ENCODE measurements at regions not wholly inside any gene's neighbourhood (a gene's known extent, or its start where the extent isn't known, plus 50 kb on each side); places are given as distances from the start of the nearest gene placed in this dataset.
"Not testable (repeated sequence)": the region's sequence is repeated elsewhere in the genome, so short reads cannot be mapped to it uniquely, and the experiment has no call there.

GRCh38 chr5:52024359-52024758 is 641.1 kb downstream of the ISL1 start:
- DNase-seq: no peak

- not testable (repeated sequence) for DNase-seq
These were observed 646.6 kb downstream of the ISL1 start for GRCh38 chr5:52029836-52030235.

DNA sequence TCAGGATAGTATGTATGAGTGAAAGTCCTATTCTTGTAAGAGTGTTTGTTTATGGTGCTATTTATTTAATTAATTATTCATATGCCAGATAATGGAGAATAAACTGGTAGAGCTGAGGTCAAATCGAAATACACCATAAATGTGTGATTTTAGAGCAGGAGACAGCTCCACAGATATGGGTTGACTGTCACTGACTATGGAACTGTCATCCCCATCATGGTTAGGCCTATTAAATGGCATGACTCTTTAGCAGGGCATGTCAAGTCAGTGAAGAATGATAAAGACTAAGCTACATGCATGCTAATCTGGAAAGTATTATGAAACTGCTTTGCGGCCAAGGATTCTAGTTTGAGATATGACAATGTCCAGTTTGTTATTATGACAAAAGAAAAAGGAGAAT is 658.6 kb downstream of the ISL1 start:
- DNase-seq: no peak

DNA sequence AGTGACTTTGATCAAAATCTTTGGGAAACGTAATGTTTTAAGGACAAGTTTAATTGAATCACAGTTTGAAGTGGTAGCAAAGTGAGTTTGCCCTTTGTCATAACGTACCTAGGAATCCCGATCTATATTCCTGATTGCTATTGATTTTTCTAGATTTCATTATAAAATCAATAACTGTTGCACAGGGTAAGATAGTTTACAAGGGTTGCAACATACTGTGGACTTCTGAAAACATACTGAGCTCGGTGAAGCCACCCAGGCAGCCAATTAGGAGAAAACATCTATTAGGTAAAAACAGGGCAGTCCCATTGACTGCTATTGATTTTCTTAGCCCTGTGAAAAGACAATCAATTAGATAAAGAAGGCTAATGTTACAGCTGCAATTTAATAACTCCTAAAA is 659.9 kb downstream of the ISL1 start:
- no peak for DNase-seq

- no peak for DNase-seq
These were observed 660.3 kb downstream of the ISL1 start for GRCh38 chr5:52043543-52043942.

DNA sequence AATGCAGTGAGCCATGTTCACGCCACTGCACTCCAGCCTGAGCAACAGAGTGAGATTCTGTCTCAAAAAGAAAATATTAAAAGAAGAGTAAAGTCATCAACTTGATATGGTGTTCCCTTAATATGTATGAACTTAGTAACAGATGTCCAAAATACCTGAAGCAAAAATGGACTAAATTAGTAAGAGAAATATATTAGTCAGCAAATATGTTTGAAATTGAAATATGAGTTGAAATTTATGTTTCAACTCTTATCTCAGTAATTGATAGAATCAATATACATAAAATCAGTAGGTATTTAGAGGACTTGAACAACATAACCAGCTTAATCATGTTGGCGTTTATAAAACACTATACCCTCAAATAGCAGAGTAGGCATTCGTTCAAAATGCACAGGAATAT is 668.5 kb downstream of the ISL1 start:
- no peak for DNase-seq

GRCh38 chr5:52063186-52063585 is 679.9 kb downstream of the ISL1 start:
- DNase-seq: no peak

DNA sequence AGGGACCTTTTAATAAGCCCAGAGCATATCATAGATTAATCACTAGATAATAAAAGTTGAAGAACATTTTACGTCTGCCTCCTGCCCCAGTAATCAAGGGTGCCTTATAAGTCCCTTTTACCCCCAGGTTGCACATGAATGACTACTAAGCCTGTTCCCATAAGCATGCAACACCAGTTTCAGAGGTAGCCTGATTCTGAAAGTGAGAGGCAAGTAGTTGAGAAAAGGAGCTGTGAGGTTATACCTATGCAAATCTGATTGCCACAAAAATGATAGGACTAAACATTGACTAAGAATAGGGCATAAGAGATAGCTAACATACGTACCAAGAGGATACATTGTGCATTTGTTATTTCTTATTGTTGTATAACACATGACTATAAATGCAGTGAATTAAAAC is 681.9 kb downstream of the ISL1 start:
- DNase-seq: no peak

- no peak for DNase-seq
These were observed 686.7 kb downstream of the ISL1 start for GRCh38 chr5:52069997-52070396.

GRCh38 chr5:52073993-52074689 is 690.9 kb downstream of the ISL1 start:
- no peak for DNase-seq

DNA sequence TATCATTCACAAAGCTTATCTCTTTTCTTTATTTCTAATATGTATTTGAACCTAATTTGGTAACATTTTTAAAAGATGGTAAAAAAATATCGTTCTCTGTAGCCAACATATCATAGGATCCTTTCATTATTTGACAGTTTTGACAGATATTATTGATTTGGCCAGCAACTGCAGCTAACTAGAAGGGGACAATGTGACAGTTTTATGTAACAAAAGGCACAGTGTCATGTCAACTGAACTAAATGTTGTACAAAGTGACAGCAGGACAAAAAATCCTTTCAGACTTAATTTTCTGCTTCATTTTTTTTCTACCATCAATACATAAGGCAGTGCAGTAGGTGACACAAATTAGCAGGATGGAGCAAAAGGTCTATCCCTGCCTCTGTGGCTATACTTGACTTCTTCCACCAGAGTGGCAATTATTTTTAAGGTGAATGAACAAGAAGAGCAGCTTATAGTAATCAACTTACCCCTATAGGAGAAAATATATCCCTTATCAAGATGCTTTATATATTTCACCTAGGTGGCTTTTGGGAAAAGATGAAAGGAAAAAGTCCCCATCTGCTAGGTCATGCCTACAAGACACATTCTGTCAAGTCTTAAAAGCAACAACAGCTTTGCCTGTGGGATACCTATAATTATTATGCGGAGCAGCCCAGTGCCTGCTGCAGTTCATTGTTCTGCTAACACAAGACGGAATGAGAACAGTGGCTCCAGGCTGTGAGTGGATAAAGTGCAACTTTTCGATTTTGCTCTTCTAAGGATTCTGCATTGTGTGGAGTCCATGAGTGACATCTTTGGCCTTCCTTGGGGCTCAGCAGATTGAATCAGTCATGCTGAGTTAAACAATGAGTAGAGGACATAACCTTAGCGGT is 694.9 kb downstream of the ISL1 start:
- DNase-seq: no peak

- not testable (repeated sequence) for DNase-seq
These were observed 685.4 kb upstream of the ITGA1 start for GRCh38 chr5:52102311-52102710.

GRCh38 chr5:52107210-52107905 is 680.4 kb upstream of the ITGA1 start:
- DNase-seq: no peak

DNA sequence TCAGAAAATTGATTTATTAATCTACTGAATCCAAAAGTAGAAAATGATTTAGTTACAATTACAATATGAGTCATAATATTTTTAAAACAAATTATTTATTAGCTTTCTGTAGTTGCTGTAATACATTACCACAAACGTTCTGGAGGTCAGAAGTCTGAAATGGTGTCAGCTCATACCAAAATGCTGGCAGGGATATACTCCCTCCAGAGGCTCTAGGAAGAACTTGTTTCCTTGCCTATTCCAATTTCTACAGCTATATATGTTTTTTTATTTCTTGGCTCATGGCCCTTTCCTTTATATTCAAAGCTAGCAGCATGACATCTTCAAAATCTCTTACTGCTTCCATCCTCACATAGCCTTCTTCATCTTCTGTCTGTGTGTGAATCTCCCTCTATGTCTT is 667.9 kb upstream of the ITGA1 start:
- no peak for DNase-seq

DNA sequence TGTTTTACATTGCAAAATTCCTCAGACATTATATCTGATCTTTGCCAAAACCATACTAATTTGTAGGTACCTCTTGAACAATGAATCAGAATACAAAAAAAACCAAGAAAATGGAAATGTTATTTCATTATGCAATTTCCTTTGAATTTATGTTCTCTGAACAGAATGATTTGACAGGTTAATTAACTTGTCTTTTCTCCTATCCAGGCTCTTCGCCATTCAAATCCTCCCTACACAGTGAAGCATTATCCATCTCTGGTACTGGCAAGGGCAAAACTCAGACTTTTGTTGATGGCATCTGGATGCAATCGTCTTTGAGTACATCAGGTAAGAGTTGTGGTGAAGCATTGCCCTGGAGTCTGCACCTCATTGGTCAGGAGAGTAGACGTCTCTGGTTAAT is 655.7 kb upstream of the ITGA1 start:
- no peak for DNase-seq

GRCh38 chr5:52134013-52134650 is 653.6 kb upstream of the ITGA1 start:
- DNase-seq: no peak

- no peak for DNase-seq
These were observed 647.7 kb upstream of the ITGA1 start for GRCh38 chr5:52139888-52140615.

DNA sequence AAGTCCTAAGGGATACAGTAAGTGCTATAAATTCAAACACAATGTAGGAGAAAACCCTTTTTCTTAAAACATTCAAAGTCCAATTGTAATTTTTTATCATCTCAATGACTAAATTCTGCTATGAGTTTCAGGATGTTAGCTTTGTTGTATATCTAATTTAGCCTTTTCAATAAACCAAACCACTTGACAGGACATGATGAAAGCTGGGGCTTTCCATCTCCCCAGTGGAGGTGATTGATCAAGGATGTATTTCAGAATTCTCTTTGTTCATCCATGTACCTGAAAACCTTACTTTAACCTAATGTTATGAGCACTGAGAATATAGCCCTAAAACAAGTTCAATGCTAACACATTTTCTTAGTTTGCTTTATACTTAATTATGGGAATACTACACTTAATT is 639.0 kb upstream of the ITGA1 start:
- DNase-seq: no peak

GRCh38 chr5:52150501-52150900 is 637.2 kb upstream of the ITGA1 start:
- no peak for DNase-seq

GRCh38 chr5:52156809-52157208 is 630.9 kb upstream of the ITGA1 start:
- not testable (repeated sequence) for DNase-seq

DNA sequence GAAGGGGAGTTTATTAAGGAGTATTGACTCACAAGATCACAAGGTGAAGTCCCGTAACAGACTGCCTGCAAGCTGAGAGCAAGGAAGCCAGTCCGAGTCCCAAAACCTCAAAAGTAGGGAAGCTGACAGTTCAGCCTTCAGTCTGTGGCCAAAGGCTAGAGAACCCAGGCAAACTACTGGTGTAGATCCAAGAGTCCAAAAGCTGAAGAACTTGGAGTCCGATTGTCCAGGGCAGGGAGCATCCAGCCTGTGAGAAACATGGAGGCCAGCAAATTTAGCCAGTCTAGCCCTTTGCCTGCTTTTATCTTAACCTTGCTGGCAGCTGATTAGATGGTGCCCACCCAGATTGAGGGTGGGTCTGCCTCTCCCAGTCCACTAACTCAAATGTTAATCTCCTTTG is 621.9 kb upstream of the ITGA1 start:
- DNase-seq: not testable (repeated sequence)

GRCh38 chr5:52173133-52173532 is 614.6 kb upstream of the ITGA1 start:
- no peak for DNase-seq

- DNase-seq: no peak
These were observed 610.5 kb upstream of the ITGA1 start for GRCh38 chr5:52177193-52177592.

Measured in activated CD4-positive, alpha-beta T cell treated with anti-CD3 and anti-CD28 coated beads, Interleukin-2, amount 50 U/mL, for 16 hours (primary cell).